ENCODE measurements at regions not wholly inside any gene's neighbourhood (a gene's known extent, or its start where the extent isn't known, plus 50 kb on each side); places are given as distances from the start of the nearest gene placed in this dataset.

- TF ChIP-seq CTCF (IDR thresholded peaks at IDR 0.05), result no peak
- no peak for TF ChIP-seq POLR2A (IDR thresholded peaks at IDR 0.05)
- no peak for TF ChIP-seq POLR2AphosphoS5 (IDR thresholded peaks at IDR 0.05; ENCODE audit: insufficient read depth in 1 of 2, low read depth in 1 of 2)
Measured at GRCh38 chr4:176595257-176595656, 197.5 kb downstream of the VEGFC start.

All from vagina (tissue), 2 donors.